ENCODE measurements at regions not wholly inside any gene's neighbourhood (a gene's known extent, or its start where the extent isn't known, plus 50 kb on each side); places are given as distances from the start of the nearest gene placed in this dataset.

- DNase-seq (ENCODE audit: low read depth) = no peak
- H3K4me3 ChIP-seq (ENCODE audit: low read depth, low read length) = no peak overlapping the region
- no peak for TF ChIP-seq CTCF (IDR thresholded peaks at IDR 0.05; ENCODE audit: control insufficient read depth, extremely low read depth, insufficient read depth)
Observed at GRCh38 chr4:181911420-181911819, 331.8 kb upstream of the TENM3 start.

- no peak for DNase-seq (ENCODE audit: low read depth)
- no peak overlapping the region for H3K4me3 ChIP-seq (ENCODE audit: low read depth, low read length)
- TF ChIP-seq CTCF (IDR thresholded peaks at IDR 0.05; ENCODE audit: control insufficient read depth, extremely low read depth, insufficient read depth) = no peak
Observed at GRCh38 chr4:181933471-181933870, 309.7 kb upstream of the TENM3 start.

- no peak overlapping the region for H3K4me3 ChIP-seq (ENCODE audit: low read depth, low read length)
- no peak for DNase-seq (ENCODE audit: low read depth)
- TF ChIP-seq CTCF (IDR thresholded peaks at IDR 0.05; ENCODE audit: control insufficient read depth, extremely low read depth, insufficient read depth) = no peak
Observed at GRCh38 chr4:181938631-181939030, 304.6 kb upstream of the TENM3 start.

- no peak overlapping the region for H3K4me3 ChIP-seq (ENCODE audit: low read depth, low read length)
- no peak for DNase-seq (ENCODE audit: low read depth)
- TF ChIP-seq CTCF (IDR thresholded peaks at IDR 0.05; ENCODE audit: control insufficient read depth, extremely low read depth, insufficient read depth) = no peak
Observed at GRCh38 chr4:181939199-181939945, 303.8 kb upstream of the TENM3 start.

GRCh38 chr4:181944527-181944926 lies 298.7 kb upstream of the TENM3 start:
- DNase-seq (ENCODE audit: low read depth) = no peak
- TF ChIP-seq CTCF (IDR thresholded peaks at IDR 0.05; ENCODE audit: control insufficient read depth, extremely low read depth, insufficient read depth) = no peak
- no peak overlapping the region for H3K4me3 ChIP-seq (ENCODE audit: low read depth, low read length)

- TF ChIP-seq CTCF (IDR thresholded peaks at IDR 0.05; ENCODE audit: control insufficient read depth, extremely low read depth, insufficient read depth) = no peak
- DNase-seq (ENCODE audit: low read depth) = peak; percentile 30
- no peak overlapping the region for H3K4me3 ChIP-seq (ENCODE audit: low read depth, low read length)
Observed at GRCh38 chr4:181946902-181947301, 296.3 kb upstream of the TENM3 start.

GRCh38 chr4:181948839-181949382 lies 294.3 kb upstream of the TENM3 start:
- H3K4me3 ChIP-seq (ENCODE audit: low read depth, low read length) = no peak overlapping the region
- DNase-seq (ENCODE audit: low read depth) = no peak
- no peak for TF ChIP-seq CTCF (IDR thresholded peaks at IDR 0.05; ENCODE audit: control insufficient read depth, extremely low read depth, insufficient read depth)

Measured in LNCaP clone FGC (cell line).